ENCODE measurements at regions not wholly inside any gene's neighbourhood (a gene's known extent, or its start where the extent isn't known, plus 50 kb on each side); places are given as distances from the start of the nearest gene placed in this dataset.
A peak's percentile ranks its signal among the peaks of the same experiment; 100 is the strongest.

DNA sequence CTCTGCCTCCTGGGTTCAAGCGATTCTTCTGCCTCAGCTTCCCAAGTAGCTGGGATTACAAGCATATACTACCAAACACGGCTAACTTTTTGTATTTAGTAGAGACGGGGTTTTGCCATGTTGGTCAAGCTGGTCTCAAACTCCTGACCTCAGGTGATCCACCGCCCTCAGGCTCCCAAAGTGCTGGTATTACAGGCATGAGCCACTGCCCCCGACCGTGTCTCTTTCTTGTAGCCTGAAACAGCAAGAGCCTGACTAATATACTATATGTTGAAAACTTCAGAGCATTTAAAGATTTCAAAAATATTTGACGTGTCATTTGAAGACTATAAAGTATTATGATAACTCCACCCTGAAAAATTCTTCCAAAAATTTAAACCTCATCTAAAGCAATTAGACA lies 71.7 kb upstream of the ZNF648 start:
- Histone ChIP-seq H3K4me1 (peaks cover 5 to 17% (median 10%) of the 10 kb centered on the region in 10 experiments; a peak in 18 of 20 replicates), H3K9me3 (replicated peaks in 1 of 11) (peaks cover 21 to 38% (median 25%) of the 10 kb centered on the region in 11 experiments), H3K27ac (no peak overlapping the region), H4K20me1 (no peaks in the 10 kb centered on the region), H3K36me3 (no peaks in the 10 kb centered on the region), H3K27me3 (no peaks in the 10 kb centered on the region), H3K4me3 (no peak overlapping the region), H3K9ac (no peak overlapping the region), H3K4me2 (no peak overlapping the region)
- no peak for TF ChIP-seq Cebpa-rat (IDR thresholded peaks at IDR 0.05)

DNA sequence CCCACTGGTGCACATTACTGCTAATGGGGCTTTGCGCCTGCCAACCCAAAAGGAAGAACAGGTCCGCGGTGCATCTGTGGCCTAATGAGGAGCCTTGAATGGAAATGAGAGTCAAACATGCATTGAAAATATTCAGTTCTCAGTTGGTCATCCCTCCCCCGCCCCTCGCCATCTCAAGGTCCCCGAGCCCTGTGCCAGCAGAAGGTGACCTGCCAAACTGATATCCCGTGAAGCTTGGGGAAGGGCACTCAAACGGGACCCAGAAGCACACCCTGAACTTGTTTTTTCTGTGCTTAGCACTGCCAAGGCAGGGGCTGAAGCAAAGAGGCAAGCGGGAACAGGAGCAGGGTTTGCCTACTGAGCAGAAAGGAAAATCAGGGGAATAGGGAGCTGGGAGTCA lies 67.9 kb upstream of the ZNF648 start:
- no peak overlapping the region for H3K27ac ChIP-seq
- H3K36me3 ChIP-seq, result no peaks in the 10 kb centered on the region
- H3K9me3 ChIP-seq (replicated peaks in 1 of 11), result peaks cover 11 to 22% (median 15%) of the 10 kb centered on the region in 11 experiments
- H3K9ac ChIP-seq, result no peak overlapping the region
- H3K4me3 ChIP-seq, result no peak overlapping the region
- no peaks in the 10 kb centered on the region for H4K20me1 ChIP-seq
- no peak overlapping the region for H3K4me2 ChIP-seq
- H3K27me3 ChIP-seq, result no peaks in the 10 kb centered on the region
- no peaks in the 10 kb centered on the region for H3K4me1 ChIP-seq
- TF ChIP-seq Cebpa-rat (IDR thresholded peaks at IDR 0.05), result no peak

DNA sequence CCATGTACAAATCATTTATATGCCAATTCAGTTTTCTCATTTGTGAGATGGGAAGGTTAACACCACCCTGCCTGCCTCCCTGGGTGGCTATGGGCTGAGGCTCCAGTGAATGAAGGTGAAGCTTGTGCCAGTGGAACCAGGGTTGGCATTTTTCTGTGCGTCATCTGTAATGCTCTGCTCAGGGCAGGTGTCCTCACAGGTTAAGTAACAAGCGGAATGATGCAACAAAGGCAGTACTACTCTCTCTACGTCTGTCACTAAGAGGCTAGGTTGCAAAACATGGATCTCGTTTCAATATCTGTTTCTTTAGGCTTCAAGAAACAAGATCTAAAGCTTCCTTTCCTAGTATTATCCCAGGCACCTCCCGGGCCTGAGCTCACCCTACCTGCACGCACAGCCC lies 67.0 kb upstream of the ZNF648 start:
- H3K9me3 ChIP-seq (replicated peaks in 1 of 11), result peaks cover 2 to 13% (median 6%) of the 10 kb centered on the region in 11 experiments
- H4K20me1 ChIP-seq, result no peaks in the 10 kb centered on the region
- H3K27ac ChIP-seq, result no peak overlapping the region
- H3K27me3 ChIP-seq, result no peaks in the 10 kb centered on the region
- TF ChIP-seq Cebpa-rat (IDR thresholded peaks at IDR 0.05), result no peak
- H3K4me3 ChIP-seq, result no peak overlapping the region
- no peak overlapping the region for H3K9ac ChIP-seq
- no peak overlapping the region for H3K4me2 ChIP-seq
- no peaks in the 10 kb centered on the region for H3K36me3 ChIP-seq
- no peaks in the 10 kb centered on the region for H3K4me1 ChIP-seq

DNA sequence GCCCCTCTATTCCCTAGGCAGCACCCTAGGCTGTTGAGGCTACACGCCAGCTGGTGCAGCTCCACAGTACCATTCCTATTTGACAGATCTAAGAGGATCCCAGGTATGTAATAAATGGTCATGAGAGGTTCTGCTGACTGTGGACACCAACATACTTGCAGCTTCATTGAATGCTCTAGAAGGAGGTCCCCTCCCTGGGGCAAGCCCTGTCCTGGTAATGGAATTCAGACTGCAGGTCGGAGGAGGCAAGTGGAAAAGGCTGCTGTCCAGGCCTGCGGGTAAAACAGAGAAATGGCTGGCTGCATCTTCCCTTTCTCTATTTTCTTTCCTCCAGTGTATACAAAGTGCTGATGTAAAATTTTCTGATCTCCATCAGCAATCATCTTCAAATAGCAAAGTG lies 66.1 kb upstream of the ZNF648 start:
- no peaks in the 10 kb centered on the region for H3K27me3 ChIP-seq
- no peak overlapping the region for H3K4me2 ChIP-seq
- H3K27ac ChIP-seq, result no peak overlapping the region
- H3K4me3 ChIP-seq, result no peak overlapping the region
- H3K9me3 ChIP-seq (replicated peaks in 1 of 11), result peaks cover 0 to 4% (median 0%) of the 10 kb centered on the region in 11 experiments; a peak in 5 of 22 replicates
- H3K9ac ChIP-seq, result no peak overlapping the region
- H3K4me1 ChIP-seq, result no peaks in the 10 kb centered on the region
- no peaks in the 10 kb centered on the region for H4K20me1 ChIP-seq
- no peak for TF ChIP-seq Cebpa-rat (IDR thresholded peaks at IDR 0.05)
- H3K36me3 ChIP-seq, result no peaks in the 10 kb centered on the region

DNA sequence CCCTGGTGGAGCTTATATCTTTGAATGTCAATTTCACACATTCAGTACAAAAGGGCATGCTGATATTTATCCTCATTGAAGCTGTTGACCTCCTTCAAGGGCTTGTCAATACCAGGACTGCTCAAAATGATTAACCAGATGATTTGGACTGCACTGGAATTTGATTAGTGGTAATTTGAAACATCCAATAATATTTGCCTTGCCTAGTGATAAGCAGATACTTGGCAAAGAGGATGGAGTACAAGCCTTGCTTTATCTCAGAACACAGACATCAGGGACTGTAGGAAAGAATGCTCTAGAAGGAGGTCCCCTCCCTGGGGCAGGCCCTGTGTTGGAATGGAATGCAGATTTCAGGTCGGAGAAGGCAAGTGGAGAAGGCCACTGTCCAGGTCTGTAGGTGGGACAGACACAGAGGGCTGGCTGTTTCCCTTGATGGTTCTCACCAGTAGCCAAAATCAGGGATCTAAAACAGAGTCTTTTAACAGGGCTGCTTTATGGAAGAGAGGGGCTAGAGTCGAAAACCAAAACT lies 64.8 kb upstream of the ZNF648 start:
- no peak for TF ChIP-seq Cebpa-rat (IDR thresholded peaks at IDR 0.05)

DNA sequence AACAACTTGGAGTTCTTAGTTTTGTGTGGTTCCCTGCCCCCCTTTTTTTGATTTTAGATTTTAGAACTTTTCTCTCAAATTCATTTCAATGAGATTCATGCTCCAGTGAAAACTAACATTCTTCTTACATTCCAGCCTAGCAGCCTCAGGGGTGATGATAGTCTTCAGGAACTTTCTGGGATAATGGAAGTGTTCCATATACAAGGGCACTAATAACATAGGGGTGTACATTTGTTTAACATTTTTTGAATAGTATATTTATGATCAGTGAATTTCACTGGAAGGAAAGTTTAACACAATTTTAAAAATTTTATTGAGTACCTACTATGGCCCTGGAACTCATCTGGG lies 61.4 kb upstream of the ZNF648 start:
- H3K4me3 ChIP-seq, result no peak overlapping the region
- peaks cover 0 to 29% (median 7%) of the 10 kb centered on the region in 10 experiments; a peak in 9 of 20 replicates for H3K4me1 ChIP-seq
- no peak overlapping the region for H3K9ac ChIP-seq
- H3K4me2 ChIP-seq, result no peak overlapping the region
- no peak overlapping the region for H3K27ac ChIP-seq
- no peak for TF ChIP-seq Cebpa-rat (IDR thresholded peaks at IDR 0.05)
- no peaks in the 10 kb centered on the region for H4K20me1 ChIP-seq
- H3K36me3 ChIP-seq, result no peaks in the 10 kb centered on the region
- H3K9me3 ChIP-seq (replicated peaks in 1 of 11), result no peaks in the 10 kb centered on the region
- H3K27me3 ChIP-seq, result no peaks in the 10 kb centered on the region

More for the DNA sequence above, 64.8 kb upstream of the ZNF648 start:
- Histone ChIP-seq H3K4me2 (no peak overlapping the region), H3K27ac (no peak overlapping the region), H3K4me1 (peaks cover 0 to 5% (median 0%) of the 10 kb centered on the region in 10 experiments; a peak in 3 of 20 replicates), H4K20me1 (no peaks in the 10 kb centered on the region), H3K27me3 (no peaks in the 10 kb centered on the region), H3K9me3 (replicated peaks in 1 of 11) (no peaks in the 10 kb centered on the region), H3K4me3 (no peak overlapping the region), H3K9ac (no peak overlapping the region), H3K36me3 (no peaks in the 10 kb centered on the region)

DNA sequence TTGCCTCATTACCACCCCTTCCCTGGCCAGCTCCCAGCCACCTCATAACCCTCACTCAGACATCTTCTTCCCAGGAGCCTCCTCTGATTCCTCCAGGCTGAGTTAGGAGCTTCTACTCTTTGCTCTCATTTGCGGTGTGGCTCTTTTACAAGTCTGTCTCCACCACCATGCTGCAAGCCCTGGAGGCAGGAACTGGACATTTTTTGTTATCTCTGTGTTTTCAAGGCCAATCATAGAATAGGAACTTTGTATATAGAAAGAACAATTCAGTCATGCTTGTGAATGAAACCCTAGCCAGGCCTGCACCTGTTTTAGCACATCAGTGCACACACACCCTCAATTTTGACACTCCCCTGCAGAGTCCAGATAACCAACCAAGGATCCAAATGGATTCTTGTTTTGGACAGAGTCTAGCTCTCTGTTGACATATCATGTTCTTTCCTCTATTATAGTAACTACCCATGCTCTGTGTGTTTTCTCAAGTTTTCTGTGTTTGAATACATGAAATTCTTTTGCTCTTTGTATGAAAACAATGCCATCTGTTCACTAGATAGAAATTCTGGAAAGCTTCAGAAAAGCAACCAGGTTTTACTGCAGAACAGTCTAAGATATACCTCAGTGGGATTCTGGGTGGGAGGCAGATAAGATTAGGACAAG lies 60.9 kb upstream of the ZNF648 start:
- Histone ChIP-seq H4K20me1 (no peaks in the 10 kb centered on the region), H3K4me1 (peaks cover 0 to 29% (median 7%) of the 10 kb centered on the region in 10 experiments; a peak in 9 of 20 replicates), H3K27ac (no peak overlapping the region), H3K9ac (no peak overlapping the region), H3K36me3 (no peaks in the 10 kb centered on the region), H3K27me3 (no peaks in the 10 kb centered on the region), H3K4me2 (no peak overlapping the region), H3K4me3 (no peak overlapping the region), H3K9me3 (replicated peaks in 1 of 11) (no peaks in the 10 kb centered on the region)
- TF ChIP-seq Cebpa-rat (IDR thresholded peaks at IDR 0.05), result no peak

DNA sequence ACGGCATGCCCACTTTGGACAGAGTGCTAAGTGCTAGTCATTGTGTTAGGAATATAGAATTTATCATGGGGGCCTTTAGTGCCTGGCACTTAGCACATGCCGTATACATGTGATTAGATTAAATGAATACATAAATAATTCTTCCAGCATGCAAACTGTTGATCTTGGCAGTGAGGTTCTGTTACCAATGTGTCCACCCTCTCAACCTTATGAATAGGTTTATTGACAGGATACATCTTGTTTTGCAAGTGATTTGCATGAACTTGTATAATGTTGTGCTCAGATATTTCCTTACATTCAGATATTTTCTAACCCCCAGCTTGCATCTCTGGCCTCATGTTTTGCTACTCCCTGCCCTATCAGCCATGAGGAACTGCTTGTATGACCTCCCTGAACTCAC lies 60.3 kb upstream of the ZNF648 start:
- Histone ChIP-seq H3K4me2 (no peak overlapping the region), H3K9ac (no peak overlapping the region), H3K4me1 (peaks cover 0 to 29% (median 7%) of the 10 kb centered on the region in 10 experiments; a peak in 9 of 20 replicates), H3K27ac (no peak overlapping the region), H3K36me3 (no peaks in the 10 kb centered on the region), H3K9me3 (replicated peaks in 1 of 11) (no peaks in the 10 kb centered on the region), H3K27me3 (no peaks in the 10 kb centered on the region), H4K20me1 (no peaks in the 10 kb centered on the region), H3K4me3 (no peak overlapping the region)
- no peak for TF ChIP-seq Cebpa-rat (IDR thresholded peaks at IDR 0.05)

DNA sequence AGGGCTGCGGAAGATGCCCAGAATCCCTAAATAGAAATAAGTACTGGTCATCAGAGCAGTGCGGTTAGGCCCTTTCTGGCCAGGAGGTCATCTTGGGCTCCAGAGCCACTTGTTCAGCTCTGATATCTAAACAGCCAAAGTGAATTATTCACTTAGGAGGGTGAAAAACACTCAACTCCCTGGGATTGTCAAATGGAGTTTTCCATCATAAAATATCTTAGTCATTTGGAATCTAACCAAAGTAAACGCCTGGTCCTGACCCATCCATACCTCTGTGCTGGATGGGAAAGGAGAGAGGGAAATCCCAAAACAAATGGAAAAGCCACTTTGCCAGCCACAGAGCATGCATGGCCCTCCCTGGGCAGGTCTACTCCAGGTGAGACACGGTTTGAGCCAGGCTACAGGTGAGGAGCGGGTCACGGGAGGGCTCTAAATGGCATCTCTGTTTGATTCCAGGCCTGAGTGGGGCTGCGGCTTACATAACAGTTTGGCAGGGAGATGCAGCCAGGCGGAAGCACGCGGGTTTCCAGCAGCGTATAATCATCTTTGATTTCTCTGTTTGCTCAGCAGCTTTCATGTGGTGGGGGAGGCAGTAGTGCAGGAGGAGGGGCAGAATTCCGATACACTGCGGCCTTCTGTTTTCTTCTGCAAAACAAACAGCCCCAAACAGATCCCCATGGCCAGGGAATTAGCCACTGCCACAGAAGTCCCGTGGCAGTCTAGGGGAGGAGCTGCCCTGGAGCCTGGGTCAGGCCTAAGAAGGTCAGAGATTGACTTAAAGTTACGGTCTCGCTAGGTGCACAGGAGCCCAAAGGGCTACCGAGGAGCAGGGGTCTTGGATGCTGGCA lies 59.1 kb upstream of the ZNF648 start:
- no peak overlapping the region for H3K4me3 ChIP-seq
- H3K27me3 ChIP-seq, result no peaks in the 10 kb centered on the region
- no peaks in the 10 kb centered on the region for H4K20me1 ChIP-seq
- peaks cover 0 to 29% (median 7%) of the 10 kb centered on the region in 10 experiments; a peak in 9 of 20 replicates for H3K4me1 ChIP-seq
- H3K36me3 ChIP-seq, result no peaks in the 10 kb centered on the region
- TF ChIP-seq Cebpa-rat (IDR thresholded peaks at IDR 0.05), result no peak
- peak overlapping the region in 1 of 11 experiments; percentile 13; a peak in 1 of 22 replicates for H3K9ac ChIP-seq
- peak overlapping the region in 2 of 11 experiments; percentile 14 to 58; a peak in 2 of 22 replicates for H3K27ac ChIP-seq
- peak overlapping the region; percentile 2 to 69 (median 38); a peak in 18 of 22 replicates for H3K4me2 ChIP-seq
- no peaks in the 10 kb centered on the region for H3K9me3 ChIP-seq (replicated peaks in 1 of 11)

Measured in BLaER1 treated with 17β-estradiol and CSF1 and Interleukin-3, amounts not matched to agents 10 nM and 100 nM (cell line).